ENCODE measurements at regions not wholly inside any gene's neighbourhood (a gene's known extent, or its start where the extent isn't known, plus 50 kb on each side); places are given as distances from the start of the nearest gene placed in this dataset.

DNA sequence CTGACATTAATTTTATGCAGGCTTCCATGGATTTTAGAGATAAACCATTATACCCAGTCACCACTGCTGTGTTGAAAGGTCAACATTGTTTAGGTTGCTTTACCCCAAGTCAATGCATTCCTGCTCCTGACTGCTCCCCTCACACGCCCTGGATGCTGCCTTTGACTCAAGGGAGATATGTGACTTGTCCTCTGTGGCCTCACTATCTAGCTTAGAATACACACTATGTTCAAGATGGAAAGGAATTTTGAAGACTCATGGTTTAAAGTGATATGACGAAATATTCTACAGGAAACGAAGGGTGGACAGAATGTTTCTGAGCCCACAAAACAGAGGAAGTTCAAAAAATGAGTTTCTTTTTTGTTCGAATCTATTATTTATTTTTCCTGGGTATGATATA lies 170.4 kb upstream of the NR5A2 start (continued):
- TF ChIP-seq, protein P1, sequence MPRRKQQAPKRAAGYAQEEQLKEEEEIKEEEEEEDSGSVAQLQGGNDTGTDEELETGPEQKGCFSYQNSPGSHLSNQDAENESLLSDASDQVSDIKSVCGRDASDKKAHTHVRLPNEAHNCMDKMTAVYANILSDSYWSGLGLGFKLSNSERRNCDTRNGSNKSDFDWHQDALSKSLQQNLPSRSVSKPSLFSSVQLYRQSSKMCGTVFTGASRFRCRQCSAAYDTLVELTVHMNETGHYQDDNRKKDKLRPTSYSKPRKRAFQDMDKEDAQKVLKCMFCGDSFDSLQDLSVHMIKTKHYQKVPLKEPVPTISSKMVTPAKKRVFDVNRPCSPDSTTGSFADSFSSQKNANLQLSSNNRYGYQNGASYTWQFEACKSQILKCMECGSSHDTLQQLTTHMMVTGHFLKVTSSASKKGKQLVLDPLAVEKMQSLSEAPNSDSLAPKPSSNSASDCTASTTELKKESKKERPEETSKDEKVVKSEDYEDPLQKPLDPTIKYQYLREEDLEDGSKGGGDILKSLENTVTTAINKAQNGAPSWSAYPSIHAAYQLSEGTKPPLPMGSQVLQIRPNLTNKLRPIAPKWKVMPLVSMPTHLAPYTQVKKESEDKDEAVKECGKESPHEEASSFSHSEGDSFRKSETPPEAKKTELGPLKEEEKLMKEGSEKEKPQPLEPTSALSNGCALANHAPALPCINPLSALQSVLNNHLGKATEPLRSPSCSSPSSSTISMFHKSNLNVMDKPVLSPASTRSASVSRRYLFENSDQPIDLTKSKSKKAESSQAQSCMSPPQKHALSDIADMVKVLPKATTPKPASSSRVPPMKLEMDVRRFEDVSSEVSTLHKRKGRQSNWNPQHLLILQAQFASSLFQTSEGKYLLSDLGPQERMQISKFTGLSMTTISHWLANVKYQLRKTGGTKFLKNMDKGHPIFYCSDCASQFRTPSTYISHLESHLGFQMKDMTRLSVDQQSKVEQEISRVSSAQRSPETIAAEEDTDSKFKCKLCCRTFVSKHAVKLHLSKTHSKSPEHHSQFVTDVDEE (CRISPR knock-in tag; IDR thresholded peaks at IDR 0.05), result no peak
- TF ChIP-seq SNAI2 (CRISPR knock-in tag; IDR thresholded peaks at IDR 0.05) (no peak), ISL1 (CRISPR knock-in tag; IDR thresholded peaks at IDR 0.05) (no peak)

DNA sequence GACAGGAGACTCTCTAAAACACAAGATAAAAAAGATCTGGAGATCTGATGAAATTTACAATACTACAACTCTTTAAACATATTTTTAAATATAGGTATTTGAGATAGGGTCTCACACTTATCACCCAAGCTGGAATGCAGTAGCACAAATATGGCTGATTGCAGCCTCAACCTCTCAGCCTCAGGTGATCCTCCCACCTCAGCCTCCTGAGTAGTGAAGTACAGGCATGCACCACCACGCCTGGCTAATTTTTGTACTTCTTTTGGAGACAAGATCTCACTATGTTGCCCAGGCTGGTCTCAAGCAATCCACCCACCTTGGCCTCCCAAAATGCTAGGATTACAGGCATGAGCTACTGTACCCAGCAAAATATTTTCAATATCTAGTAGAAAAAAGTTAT lies 170.0 kb upstream of the NR5A2 start:
- ATAC-seq, result no peak
- no peak for TF ChIP-seq SNAI2 (CRISPR knock-in tag; IDR thresholded peaks at IDR 0.05)
- no peak for TF ChIP-seq ZNF70 (CRISPR knock-in tag; IDR thresholded peaks at IDR 0.05)
- TF ChIP-seq, protein P1 (CRISPR knock-in tag; IDR thresholded peaks at IDR 0.05), result no peak
- TF ChIP-seq PPARA (CRISPR knock-in tag; IDR thresholded peaks at IDR 0.05; ENCODE audit: borderline replicate concordance), result no peak
- no peak for TF ChIP-seq ZFP30 (CRISPR knock-in tag; IDR thresholded peaks at IDR 0.05)
- no peak for TF ChIP-seq RARB (CRISPR knock-in tag; IDR thresholded peaks at IDR 0.05)
- no peak for TF ChIP-seq BACH2 (CRISPR knock-in tag; IDR thresholded peaks at IDR 0.05; ENCODE audit: borderline replicate concordance)
- no peak for TF ChIP-seq OSR1 (CRISPR knock-in tag; IDR thresholded peaks at IDR 0.05)
- no peak for TF ChIP-seq GLIS3 (CRISPR knock-in tag; IDR thresholded peaks at IDR 0.05)
- no peak for TF ChIP-seq CSRNP3 (CRISPR knock-in tag; IDR thresholded peaks at IDR 0.05)
- TF ChIP-seq ARNTL (CRISPR knock-in tag; IDR thresholded peaks at IDR 0.05; ENCODE audit: borderline replicate concordance, low read depth), result no peak
- TF ChIP-seq ISL1 (CRISPR knock-in tag; IDR thresholded peaks at IDR 0.05), result no peak
- no peak for TF ChIP-seq TCF4 (CRISPR knock-in tag; IDR thresholded peaks at IDR 0.05; ENCODE audit: borderline replicate concordance)
- no peak for TF ChIP-seq TOX (CRISPR knock-in tag; IDR thresholded peaks at IDR 0.05; ENCODE audit: borderline replicate concordance)
- TF ChIP-seq PATZ1 (CRISPR knock-in tag; IDR thresholded peaks at IDR 0.05; ENCODE audit: borderline replicate concordance), result no peak

DNA sequence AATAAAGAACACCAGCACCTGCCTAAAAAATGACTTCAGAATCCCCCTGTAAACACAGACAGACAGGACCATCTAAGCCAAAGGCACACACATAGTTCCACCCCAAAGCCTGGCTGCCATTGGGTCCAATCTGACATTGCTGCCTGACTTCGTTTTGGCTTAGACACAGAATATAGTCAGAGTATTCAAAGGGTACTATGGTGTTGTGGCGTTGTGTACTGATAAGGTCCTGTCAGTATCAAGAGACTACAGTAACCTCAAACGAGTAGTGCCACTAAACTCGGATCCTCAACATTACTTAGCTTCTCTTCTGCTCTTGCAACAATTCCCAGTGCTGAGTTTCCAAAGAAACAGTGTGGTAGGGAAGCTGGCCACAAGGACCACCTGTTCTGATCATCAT lies 169.3 kb upstream of the NR5A2 start:
- no peak for ATAC-seq
- no peak for TF ChIP-seq ARNTL (CRISPR knock-in tag; IDR thresholded peaks at IDR 0.05; ENCODE audit: borderline replicate concordance, low read depth)
- TF ChIP-seq, protein P2, sequence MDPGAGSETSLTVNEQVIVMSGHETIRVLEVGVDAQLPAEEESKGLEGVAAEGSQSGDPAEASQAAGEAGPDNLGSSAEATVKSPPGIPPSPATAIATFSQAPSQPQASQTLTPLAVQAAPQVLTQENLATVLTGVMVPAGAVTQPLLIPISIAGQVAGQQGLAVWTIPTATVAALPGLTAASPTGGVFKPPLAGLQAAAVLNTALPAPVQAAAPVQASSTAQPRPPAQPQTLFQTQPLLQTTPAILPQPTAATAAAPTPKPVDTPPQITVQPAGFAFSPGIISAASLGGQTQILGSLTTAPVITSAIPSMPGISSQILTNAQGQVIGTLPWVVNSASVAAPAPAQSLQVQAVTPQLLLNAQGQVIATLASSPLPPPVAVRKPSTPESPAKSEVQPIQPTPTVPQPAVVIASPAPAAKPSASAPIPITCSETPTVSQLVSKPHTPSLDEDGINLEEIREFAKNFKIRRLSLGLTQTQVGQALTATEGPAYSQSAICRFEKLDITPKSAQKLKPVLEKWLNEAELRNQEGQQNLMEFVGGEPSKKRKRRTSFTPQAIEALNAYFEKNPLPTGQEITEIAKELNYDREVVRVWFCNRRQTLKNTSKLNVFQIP (CRISPR knock-in tag; IDR thresholded peaks at IDR 0.05; ENCODE audit: borderline replicate concordance, low read depth), result no peak
- TF ChIP-seq CSRNP3 (CRISPR knock-in tag; IDR thresholded peaks at IDR 0.05), result no peak
- no peak for TF ChIP-seq SNAI2 (CRISPR knock-in tag; IDR thresholded peaks at IDR 0.05)
- no peak for TF ChIP-seq ZNF565 (CRISPR knock-in tag; conservative IDR thresholded peaks at IDR 0.05; ENCODE audit: low read depth)
- TF ChIP-seq ZNF70 (CRISPR knock-in tag; IDR thresholded peaks at IDR 0.05), result no peak
